ENCODE measurements at regions not wholly inside any gene's neighbourhood (a gene's known extent, or its start where the extent isn't known, plus 50 kb on each side); places are given as distances from the start of the nearest gene placed in this dataset.
"Not testable (repeated sequence)": the region's sequence is repeated elsewhere in the genome, so short reads cannot be mapped to it uniquely, and the experiment has no call there.

DNA sequence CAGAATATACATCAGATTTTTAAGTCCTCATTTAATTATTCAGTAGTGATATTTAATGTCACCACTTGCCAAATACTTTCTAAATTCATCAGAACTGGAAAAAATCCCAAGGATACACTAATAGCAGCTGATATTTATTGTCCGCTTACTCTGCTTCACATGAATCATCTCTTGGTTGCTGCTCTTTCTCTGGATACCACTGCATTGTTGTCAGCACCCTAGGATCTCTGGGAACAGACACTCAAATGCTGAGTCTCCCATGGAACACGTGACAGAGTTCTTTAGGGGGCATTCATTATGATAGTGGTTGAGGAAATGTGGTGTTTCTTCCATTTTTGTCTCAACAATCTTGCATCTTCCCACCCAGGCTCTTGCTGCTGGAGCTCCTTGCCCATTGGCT lies 318.0 kb downstream of the RFPL4B start:
- no peak for DNase-seq

DNA sequence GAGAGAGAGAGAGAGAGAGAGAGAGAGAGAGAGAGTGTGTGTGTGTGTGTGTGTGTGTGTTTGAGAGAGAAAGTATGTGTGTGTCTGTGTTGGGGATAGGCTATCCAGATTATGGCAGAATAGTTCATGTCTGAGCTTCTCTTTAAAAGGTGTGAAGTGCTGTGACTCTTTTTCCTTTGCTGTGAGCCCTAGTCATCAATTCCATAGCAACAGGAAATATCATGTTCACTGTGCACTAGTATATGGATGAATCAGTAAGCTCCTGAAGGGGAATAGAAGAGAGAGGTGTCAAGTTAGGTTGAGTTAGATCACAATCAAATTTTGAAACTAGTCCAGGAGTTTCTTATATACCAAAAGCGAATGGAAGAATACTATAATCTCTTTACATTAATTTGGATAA lies 318.7 kb downstream of the RFPL4B start:
- no peak for DNase-seq

DNA sequence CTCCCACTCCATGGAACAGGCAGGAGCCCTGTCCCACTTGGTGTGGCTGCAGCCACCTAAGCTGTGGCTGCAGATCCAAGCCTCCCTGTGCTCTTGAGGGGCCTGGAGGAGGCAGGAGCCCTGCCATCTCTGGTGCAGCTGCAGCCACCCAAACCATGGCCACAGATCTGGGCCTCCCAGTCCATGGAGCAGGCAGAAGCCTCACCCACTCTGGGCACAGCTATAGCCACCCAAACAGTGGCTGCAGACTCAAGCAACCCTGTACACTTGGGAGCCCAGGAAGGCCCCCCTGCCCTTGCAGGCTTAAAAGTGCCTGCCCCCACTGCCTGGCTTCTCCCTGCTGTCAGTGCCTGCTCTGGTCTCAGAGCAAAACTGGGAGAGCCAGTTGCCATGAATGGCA lies 320.3 kb downstream of the RFPL4B start:
- no peak for DNase-seq

DNA sequence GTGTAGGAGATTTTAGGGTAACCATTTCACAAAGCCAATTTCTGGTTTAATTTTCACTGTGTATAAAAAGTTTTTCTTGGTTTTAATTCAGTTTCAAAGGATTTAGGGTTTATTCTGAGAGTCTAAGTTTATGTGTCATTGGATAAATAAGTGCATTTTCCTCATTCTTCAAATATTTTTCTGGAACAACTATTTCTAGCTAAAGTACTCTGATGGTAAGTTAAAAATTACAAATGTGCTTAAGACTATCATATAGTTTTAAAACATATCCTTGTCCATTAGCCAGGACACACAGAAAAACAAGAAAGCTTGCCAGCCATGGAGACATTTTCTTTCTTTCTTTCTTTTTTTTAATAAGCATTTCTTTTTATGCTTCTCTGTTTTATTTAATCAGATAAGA lies 333.0 kb downstream of the RFPL4B start:
- no peak for DNase-seq

DNA sequence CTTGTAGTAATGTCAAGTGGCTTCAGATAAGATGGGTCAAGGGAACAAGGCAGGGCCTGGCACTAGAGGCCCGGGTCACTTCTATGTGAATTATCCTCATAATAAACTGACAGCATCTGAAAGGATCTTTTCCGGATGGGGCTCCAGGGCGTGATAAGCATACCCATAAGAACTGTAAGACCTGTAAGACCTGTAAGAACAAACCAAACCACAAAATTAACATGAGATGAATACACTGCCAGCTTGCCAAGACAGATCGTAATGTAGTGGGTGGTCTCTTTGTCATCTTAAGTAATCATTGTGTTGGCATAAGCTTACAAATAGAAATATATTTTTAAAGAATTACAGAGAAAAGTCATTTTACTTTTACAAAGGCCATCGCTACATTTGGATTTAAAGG lies 334.9 kb downstream of the RFPL4B start:
- no peak for DNase-seq

DNA sequence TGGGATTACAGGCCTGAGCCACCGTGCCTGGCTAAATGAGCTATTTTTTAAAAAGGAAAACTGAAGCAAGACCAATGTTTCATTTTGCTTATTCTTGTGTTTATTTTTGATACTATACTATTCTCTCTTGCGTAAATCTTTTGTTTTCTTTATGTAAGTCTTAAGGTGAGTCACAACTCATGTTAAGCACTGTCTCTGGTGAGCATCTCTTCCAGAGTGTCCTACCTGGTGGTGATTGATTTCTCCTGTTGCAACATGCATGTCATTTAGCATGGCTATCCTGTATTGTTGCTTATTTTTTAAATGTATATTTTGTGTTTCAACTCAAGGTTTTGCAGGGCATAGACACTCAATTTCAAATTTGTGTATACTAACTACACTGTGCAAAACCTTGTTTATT lies 336.0 kb downstream of the RFPL4B start:
- DNase-seq, result no peak

DNA sequence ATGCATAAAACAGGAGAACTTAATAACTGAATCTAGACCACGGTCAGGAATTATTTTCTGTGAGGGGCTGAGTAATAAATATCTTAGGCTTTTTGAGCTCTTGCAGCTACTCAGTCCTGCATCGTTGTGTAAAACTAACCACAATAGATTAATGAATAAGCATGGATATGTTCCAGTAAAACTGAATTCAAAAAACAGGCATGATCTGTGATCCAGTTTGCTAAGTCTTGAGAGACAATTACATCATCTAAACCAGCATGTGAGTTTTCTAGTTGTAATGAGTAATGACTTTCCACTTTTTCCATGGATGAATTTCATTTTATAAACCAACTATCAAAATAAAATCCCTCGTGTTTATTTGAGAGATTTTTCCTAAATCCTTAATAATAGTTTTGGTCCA lies 336.8 kb downstream of the RFPL4B start:
- DNase-seq, result no peak

DNA sequence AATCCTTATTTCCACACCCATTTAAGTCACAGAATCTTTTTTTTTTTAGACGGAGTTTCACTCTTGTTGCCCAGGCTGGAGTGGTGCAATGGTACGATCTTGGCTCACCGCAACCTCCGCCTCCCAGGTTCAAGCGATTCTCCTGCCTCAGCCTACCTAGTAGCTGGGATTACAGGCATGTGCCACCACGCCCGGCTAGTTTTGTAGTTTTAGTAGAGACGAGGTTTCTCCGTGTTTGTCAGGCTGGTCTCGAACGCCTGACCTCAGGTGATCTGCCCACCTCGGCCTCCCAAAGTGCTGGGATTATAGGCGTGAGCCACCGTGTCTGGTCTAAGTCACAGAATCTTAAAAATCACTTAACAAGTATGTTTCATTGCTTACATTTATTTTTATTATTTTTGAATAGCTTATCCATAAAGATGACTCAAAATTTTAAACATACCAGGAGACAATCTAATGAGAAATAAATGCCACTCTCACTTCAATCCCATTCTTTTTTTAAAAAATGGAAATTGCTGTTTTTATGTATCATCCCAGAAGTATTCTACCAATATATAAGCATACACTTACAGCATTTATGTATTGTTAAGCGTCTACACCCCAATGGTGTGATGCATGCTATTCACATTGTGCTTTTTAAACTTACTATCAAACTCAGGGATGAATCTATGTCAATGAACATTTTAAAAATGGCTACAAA lies 338.5 kb downstream of the RFPL4B start:
- not testable (repeated sequence) for DNase-seq

DNA sequence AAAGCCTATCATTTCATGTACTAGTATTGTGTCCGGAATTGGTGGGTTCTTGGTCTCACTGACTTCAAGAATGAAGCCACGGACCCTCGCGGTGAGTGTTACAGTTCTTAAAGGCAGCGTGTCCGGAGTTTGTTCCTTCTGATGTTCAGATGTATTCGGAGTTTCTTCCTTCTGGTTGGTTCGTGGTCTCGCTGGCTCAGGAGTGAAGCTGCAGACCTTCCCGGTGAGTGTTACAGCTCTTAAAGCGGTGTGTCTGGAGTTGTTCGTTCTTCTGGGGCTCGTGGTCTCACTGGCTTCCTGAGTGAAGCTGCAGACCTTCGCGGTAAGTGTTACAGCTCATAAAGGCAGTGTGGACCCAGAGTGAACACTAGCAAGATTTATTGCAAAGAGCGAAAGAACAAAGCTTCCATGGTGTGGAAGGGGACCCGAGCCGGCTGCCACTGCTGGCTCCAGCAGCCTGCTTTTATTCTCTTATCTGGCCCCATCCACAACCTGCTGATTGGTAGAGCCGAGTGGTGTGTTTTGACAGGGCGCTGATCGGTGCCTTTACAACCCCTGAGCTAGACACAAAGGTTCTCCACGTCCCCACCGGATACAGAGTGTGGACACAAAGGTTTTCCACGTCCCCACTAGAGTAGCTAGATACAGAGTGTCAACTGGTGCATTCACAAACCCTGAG lies 341.5 kb downstream of the RFPL4B start:
- not testable (repeated sequence) for DNase-seq

DNA sequence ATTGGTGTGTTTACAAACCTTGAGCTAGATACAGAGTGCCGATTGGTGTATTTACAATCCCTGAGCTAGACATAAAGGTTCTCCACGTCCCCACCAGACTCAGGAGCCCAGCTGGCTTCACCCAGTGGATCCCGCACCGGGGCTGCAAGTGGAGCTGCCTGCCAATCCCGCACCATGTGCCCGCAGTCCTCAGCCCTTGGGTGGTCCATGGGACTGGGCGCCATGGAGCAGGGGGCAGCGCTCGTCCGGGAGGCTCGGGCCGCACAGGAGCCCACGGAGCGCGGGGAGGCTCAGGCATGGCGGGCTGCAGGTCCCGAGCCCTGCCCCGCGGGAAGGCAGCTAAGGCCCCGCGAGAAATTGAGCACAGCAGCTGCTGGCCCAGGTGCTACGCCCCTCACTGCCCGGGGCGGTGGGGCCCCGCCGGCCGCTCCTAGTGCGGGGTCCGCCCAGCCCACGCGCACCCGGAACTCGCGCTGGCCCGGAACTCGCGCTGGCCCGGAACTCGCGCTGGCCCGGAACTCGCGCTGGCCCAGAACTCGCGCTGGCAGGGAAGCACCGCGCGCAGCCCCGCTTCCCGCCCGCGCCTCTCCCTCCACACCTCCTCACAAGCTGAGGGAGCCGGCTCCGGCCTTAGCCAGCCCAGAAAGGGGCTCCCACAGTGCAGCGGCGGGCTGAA lies 342.2 kb downstream of the RFPL4B start:
- DNase-seq, result not testable (repeated sequence)

DNA sequence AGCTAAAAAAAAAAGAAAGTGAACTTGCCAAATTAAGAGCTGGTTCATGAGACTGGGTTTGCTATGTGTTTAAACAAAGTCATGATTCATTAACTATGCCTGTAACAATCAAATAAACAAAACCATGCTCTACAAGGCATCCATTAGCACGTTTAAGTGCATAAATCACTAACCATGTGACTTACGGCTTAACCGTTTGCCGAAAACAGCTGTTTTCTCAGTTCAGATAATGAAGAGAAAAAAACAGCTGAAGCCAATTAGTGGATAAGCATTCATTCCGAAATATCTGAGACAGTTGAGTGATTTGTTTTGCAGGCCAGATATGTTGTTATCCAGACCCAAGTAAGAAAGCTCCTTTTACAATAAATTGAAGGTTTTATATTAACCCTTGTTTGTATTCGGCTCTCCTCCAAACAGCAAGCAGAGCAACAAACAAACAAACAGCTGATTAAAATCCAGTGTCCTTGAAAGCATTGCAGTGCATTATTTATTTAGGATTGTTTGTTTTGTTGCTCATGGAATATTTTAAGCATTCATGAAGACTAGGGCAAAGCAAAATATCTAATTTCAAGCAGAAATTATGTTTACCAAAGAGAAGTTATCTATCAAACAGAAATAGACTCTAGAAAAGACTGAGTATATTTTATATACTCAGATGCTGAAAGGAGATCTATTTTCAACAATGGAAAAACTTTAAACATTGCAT lies 343.5 kb downstream of the RFPL4B start:
- no peak for DNase-seq

DNA sequence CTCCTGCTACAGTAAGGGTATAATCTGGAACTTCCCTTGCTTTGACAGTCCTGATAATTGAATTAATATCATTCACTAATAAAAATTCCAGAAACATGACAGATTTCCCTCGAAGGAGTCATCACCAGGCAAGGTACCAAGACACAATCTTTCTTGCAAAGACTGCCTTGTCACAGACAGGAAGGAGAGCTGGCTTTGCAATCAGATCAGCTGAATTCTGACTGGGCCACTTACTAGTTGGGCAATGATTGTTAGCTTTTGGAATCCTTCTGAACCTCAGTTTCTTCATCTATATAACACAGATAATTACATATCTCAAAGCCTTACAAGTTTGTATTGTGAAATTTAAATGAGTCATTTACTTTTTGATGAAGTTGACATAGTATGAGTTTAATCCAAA lies 344.2 kb downstream of the RFPL4B start:
- no peak for DNase-seq

DNA sequence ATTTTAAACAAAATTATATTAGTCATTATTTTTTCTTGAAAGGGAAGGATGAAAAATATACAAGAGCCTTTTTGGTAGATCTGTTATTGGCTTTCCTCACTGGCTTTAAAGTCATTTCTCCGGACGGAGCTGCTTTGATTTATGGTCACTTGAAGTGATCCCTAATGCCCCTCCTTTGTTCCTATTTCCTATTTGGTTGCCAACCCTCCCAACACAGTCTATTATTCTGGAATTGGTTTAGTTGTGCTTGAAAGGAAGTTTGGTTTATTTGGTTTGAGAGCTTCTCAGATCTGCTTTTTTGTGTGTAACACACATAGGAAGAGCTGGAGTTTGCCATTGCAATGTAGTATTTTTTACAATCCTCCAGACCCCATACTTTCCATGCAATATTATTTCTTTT lies 347.9 kb downstream of the RFPL4B start:
- DNase-seq, result no peak

DNA sequence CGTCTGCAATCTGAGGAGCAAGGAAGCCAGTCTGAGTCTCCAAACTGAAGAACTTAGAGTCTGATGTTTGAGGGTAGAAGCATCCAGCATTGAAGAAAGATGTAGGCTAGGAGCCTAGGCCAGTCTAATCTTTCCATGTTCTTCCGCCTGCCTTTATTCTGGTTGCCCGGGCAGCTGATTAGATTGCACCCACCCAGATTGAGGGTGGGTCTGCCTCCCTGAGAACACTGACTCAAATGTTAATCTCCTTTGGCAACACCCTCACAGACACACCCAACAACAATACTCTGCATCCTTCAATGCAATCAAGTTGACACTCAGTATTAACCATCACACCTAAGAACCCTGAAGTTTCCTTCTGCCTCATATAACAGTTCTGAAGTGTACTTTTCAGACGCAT lies 350.1 kb downstream of the RFPL4B start:
- DNase-seq, result no peak

DNA sequence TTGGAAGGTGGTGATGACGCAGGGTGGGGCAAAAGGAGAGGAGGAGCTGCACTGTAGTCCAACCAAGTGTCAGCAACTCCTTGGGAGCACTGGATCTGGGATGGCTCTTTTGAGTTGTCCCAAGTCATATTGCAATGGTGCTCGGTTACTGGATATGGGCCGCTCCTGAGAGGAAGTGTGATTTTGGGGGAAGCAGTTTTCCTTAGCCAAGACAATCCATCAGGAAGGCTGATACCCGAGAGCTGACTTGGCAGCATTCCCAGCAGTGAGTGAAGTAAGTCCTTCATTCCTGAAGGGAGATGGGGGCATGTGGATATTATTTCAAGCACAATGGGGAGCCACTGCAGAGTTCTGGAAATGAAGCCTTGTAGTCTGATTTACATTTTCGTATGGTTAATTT lies 354.1 kb downstream of the RFPL4B start:
- DNase-seq, result no peak

DNA sequence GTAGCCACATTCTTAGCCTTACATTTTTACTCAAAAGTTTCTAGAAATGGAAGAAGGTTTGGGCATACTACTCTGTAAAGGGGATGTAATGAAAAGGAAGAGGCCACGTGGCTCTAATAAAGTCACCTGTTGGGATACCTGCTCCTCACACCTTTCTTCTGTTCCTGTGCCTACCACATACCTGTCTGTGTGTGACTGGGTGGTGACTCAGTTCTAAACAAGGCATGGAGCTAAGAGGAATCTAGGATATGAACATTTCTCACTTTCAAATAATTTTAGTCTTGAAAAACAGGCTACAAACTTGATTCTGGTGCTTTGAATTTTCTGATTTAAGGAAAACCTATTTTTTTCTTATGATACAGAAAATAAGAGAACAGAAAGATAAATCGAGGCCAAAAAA lies 363.6 kb downstream of the RFPL4B start:
- no peak for DNase-seq

DNA sequence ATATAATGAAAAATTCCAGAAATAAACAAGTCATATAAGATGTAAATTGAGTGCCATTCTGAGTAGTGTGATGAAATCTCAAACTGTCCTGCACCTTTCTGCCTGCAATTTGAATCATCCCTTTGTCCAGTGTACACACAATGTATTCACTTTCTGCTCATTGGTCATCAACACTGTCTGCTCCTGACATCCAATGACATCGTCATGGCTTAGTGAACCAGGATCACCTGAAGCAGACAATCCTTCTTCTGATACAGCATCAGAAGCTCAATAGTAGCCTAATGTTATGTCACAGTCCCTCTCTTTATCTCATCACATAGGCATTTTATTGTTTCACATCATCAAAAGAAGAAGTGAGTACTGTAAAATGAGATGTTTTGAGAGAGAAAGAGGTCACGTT lies 366.3 kb downstream of the RFPL4B start:
- DNase-seq, result no peak

DNA sequence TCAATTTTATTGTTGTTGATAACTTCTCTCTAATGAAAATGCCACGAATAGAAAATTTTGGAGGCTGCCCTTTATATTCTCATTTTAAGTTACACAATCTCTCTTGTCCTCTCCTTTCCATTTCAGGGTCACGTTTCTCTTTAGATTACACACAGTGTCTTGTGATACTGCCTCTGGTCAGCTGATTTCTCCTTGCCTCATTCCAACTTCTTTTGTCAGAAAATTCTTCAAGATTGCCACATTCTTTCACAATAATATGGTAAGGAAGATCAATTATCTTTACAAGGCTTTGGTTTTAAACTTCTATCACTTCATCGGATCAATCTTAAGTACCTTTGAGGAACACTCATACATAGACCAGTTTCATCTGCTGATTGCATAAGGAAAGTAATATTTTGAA lies 370.3 kb downstream of the RFPL4B start:
- no peak for DNase-seq

DNA sequence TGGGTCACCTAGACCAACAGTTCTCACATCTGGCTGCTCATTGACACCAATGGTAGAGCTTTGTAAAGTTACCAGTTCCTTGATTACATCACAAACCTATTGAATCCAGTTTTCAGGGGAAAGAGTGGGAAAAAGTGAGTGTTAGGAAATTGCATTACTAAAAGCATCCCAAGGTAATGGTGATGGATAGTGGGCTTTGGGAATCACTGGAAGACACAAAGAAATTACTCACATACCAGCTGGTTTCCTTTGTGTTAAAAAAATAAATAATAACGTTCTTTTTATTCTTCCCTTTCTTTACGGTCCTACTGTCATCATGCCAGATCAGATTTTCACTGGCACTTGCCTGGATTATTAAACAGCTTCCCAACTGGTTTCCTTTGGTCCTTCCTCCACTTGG lies 370.7 kb downstream of the RFPL4B start:
- no peak for DNase-seq

DNA sequence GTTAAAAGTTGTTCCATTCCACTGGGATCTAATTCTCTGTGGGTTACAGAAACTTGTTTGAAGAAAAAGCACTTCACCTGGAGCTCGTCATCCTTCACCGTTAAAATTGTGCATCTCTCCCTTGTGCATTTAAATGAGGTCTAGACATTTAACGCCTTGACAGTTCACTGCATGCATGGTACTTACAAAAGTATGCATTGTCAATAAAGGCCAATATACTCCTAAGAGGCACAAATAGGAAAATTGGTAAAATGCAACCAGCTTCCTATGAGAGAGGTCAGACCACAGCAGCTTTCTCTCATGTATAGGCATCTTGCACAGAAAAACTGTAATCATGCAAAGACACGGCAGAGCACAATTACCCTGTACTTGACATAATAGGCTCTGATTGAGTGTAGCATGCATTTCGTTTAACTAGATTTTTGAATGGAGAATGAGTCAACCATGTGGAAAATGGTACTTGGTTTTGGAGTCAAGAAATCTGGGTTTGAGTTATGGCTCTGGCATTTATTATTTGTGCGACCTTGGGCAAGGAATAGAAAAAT lies 378.5 kb downstream of the RFPL4B start:
- DNase-seq, result no peak

DNA sequence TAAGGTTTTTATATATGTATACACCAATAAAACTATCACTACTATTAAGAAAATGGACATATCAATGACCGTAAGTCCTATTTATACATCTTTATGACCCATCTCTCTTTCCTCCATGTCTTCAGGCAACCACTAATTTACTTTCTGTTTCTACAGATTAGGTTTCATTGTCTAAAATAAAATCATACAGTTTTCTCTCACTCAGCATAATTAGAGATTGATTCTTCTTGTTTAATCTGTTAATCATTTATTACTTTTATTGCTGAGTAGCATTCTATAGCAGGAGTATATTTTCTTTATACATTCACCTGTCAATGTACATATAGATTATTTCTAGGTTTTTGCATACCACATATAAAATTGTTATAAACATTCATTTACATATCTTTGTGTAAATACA lies 388.0 kb downstream of the RFPL4B start:
- DNase-seq, result no peak

DNA sequence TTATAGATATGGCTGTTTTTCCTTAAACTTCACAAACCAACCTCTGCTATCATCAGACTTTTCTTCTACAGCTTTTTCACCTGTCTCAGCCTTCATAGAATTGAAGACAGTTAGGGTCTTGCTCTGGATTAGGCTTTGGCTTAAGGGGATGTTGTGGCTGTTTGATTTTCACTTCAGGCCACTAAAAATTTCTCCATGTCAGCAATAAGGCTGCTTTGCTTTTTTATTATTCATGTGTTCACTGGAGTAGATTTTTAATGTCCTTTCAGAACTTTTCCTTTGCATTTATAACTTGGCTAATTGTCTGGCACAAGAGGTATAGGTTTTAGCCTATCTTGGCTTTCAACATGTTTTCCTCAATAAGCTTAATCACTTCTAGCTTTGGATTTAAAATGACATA lies 392.6 kb downstream of the RFPL4B start:
- no peak for DNase-seq

DNA sequence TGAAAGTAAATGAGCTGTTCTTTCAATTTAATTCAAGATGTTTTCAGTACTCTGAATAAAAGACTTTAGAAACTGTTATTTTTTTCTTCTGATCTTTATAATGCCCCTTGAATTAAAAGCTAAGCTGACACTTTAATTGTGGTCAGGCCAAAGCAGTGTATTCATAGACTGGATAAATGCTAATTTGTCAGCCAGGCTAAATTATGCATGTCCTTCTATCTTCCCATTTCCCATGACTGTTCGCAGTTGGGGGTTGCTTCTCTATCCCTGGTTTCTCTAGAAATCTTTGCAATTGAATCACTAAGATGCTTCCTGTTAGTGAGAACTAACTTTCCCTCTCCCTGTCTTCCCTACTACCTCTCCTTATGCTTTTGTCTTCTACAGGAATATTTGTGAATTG lies 396.2 kb downstream of the RFPL4B start:
- DNase-seq, result no peak

DNA sequence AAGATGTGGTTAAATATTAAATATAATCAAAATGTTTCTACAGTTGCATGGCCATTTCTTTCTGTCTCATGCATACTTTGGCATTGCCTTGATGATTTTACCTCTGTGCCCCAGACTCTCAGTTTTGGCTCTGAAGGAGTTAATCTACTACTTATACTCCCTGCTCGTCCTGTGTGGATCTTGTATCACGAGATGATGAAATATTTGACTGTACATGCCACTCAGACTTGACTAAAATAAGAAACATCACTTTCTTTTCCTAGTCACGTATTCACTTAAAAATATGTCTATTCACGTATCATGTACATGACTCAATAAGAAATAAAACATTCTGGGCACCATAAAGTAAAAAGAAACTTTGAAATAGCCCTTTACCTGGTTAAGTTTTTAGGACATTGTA lies 397.7 kb downstream of the RFPL4B start:
- DNase-seq, result no peak

Measured in suppressor macrophage treated with lipopolysaccharide for 4 hours (primary cell).